ENCODE measurements at regions not wholly inside any gene's neighbourhood (a gene's known extent, or its start where the extent isn't known, plus 50 kb on each side); places are given as distances from the start of the nearest gene placed in this dataset.

- Histone ChIP-seq H3K4me3 (ENCODE audit: low read length in 2 of 2) (no peak overlapping the region), H3K36me3 (ENCODE audit: control insufficient read depth in 2 of 2, insufficient read depth in 2 of 2, low read length in 1 of 2) (no peaks in the 10 kb centered on the region), H3K27ac (ENCODE audit: low read depth in 1 of 2, low read length in 1 of 2) (no peak overlapping the region), H3K27me3 (ENCODE audit: control insufficient read depth in 2 of 2, insufficient read depth in 1 of 2, low read length in 1 of 2) (no peaks in the 10 kb centered on the region), H3K4me1 (ENCODE audit: control insufficient read depth in 2 of 2, insufficient read depth in 2 of 2, low read length in 2 of 2) (no peaks in the 10 kb centered on the region), H3K9me3 (ENCODE audit: control insufficient read depth in 2 of 2, insufficient read depth in 1 of 2, low read length in 1 of 2) (no peaks in the 10 kb centered on the region)
- DNase-seq (ENCODE audit: low read depth in 6 of 9, low spot score in 9 of 9): no peak
These were observed 1195.9 kb downstream of the MRPL39 start for GRCh38 chr21:24411429-24411828.

GRCh38 chr21:24403221-24403620, 1204.1 kb downstream of the MRPL39 start:
- no peaks in the 10 kb centered on the region for H3K4me1 ChIP-seq (ENCODE audit: control insufficient read depth in 2 of 2, insufficient read depth in 2 of 2, low read length in 2 of 2)
- H3K27ac ChIP-seq (ENCODE audit: low read depth in 1 of 2, low read length in 1 of 2): no peak overlapping the region
- no peaks in the 10 kb centered on the region for H3K9me3 ChIP-seq (ENCODE audit: control insufficient read depth in 2 of 2, insufficient read depth in 1 of 2, low read length in 1 of 2)
- no peaks in the 10 kb centered on the region for H3K36me3 ChIP-seq (ENCODE audit: control insufficient read depth in 2 of 2, insufficient read depth in 2 of 2, low read length in 1 of 2)
- 94% methylated on average over 3 of the region's 3 CpGs for WGBS
- no peaks in the 10 kb centered on the region for H3K27me3 ChIP-seq (ENCODE audit: control insufficient read depth in 2 of 2, insufficient read depth in 1 of 2, low read length in 1 of 2)
- H3K4me3 ChIP-seq (ENCODE audit: low read length in 2 of 2): no peak overlapping the region
- no peak for DNase-seq (ENCODE audit: low read depth in 6 of 9, low spot score in 9 of 9)

- WGBS: 56% methylated on average over 2 of the region's 2 CpGs
- no peaks in the 10 kb centered on the region for H3K36me3 ChIP-seq (ENCODE audit: control insufficient read depth in 2 of 2, insufficient read depth in 2 of 2, low read length in 1 of 2)
- no peak for DNase-seq (ENCODE audit: low read depth in 6 of 9, low spot score in 9 of 9)
- no peak overlapping the region for H3K27ac ChIP-seq (ENCODE audit: low read depth in 1 of 2, low read length in 1 of 2)
- no peaks in the 10 kb centered on the region for H3K9me3 ChIP-seq (ENCODE audit: control insufficient read depth in 2 of 2, insufficient read depth in 1 of 2, low read length in 1 of 2)
- H3K27me3 ChIP-seq (ENCODE audit: control insufficient read depth in 2 of 2, insufficient read depth in 1 of 2, low read length in 1 of 2): no peaks in the 10 kb centered on the region
- no peak overlapping the region for H3K4me3 ChIP-seq (ENCODE audit: low read length in 2 of 2)
- H3K4me1 ChIP-seq (ENCODE audit: control insufficient read depth in 2 of 2, insufficient read depth in 2 of 2, low read length in 2 of 2): no peaks in the 10 kb centered on the region
These were observed 1211.9 kb downstream of the MRPL39 start for GRCh38 chr21:24395320-24395923.

GRCh38 chr21:24375201-24375600, 1232.1 kb downstream of the MRPL39 start:
- H3K9me3 ChIP-seq (ENCODE audit: control insufficient read depth in 2 of 2, insufficient read depth in 1 of 2, low read length in 1 of 2): no peaks in the 10 kb centered on the region
- no peaks in the 10 kb centered on the region for H3K36me3 ChIP-seq (ENCODE audit: control insufficient read depth in 2 of 2, insufficient read depth in 2 of 2, low read length in 1 of 2)
- H3K27me3 ChIP-seq (ENCODE audit: control insufficient read depth in 2 of 2, insufficient read depth in 1 of 2, low read length in 1 of 2): no peaks in the 10 kb centered on the region
- no peak overlapping the region for H3K27ac ChIP-seq (ENCODE audit: low read depth in 1 of 2, low read length in 1 of 2)
- 79% methylated on average over 3 of the region's 3 CpGs for WGBS
- H3K4me3 ChIP-seq (ENCODE audit: low read length in 2 of 2): no peak overlapping the region
- H3K4me1 ChIP-seq (ENCODE audit: control insufficient read depth in 2 of 2, insufficient read depth in 2 of 2, low read length in 2 of 2): no peaks in the 10 kb centered on the region
- DNase-seq (ENCODE audit: low read depth in 6 of 9, low spot score in 9 of 9): no peak

- Histone ChIP-seq H3K27me3 (ENCODE audit: control insufficient read depth in 2 of 2, insufficient read depth in 1 of 2, low read length in 1 of 2) (no peaks in the 10 kb centered on the region), H3K4me1 (ENCODE audit: control insufficient read depth in 2 of 2, insufficient read depth in 2 of 2, low read length in 2 of 2) (no peaks in the 10 kb centered on the region), H3K4me3 (ENCODE audit: low read length in 2 of 2) (no peak overlapping the region), H3K9me3 (ENCODE audit: control insufficient read depth in 2 of 2, insufficient read depth in 1 of 2, low read length in 1 of 2) (no peaks in the 10 kb centered on the region), H3K36me3 (ENCODE audit: control insufficient read depth in 2 of 2, insufficient read depth in 2 of 2, low read length in 1 of 2) (no peaks in the 10 kb centered on the region), H3K27ac (ENCODE audit: low read depth in 1 of 2, low read length in 1 of 2) (no peak overlapping the region)
- no peak for DNase-seq (ENCODE audit: low read depth in 6 of 9, low spot score in 9 of 9)
- 97% methylated on average over 4 of the region's 4 CpGs for WGBS
These were observed 1234.8 kb downstream of the MRPL39 start for GRCh38 chr21:24372506-24372905.

GRCh38 chr21:24369746-24370145, 1237.5 kb downstream of the MRPL39 start:
- Histone ChIP-seq H3K4me3 (ENCODE audit: low read length in 2 of 2) (no peak overlapping the region), H3K9me3 (ENCODE audit: control insufficient read depth in 2 of 2, insufficient read depth in 1 of 2, low read length in 1 of 2) (no peaks in the 10 kb centered on the region), H3K27me3 (ENCODE audit: control insufficient read depth in 2 of 2, insufficient read depth in 1 of 2, low read length in 1 of 2) (no peaks in the 10 kb centered on the region), H3K27ac (ENCODE audit: low read depth in 1 of 2, low read length in 1 of 2) (no peak overlapping the region), H3K4me1 (ENCODE audit: control insufficient read depth in 2 of 2, insufficient read depth in 2 of 2, low read length in 2 of 2) (no peaks in the 10 kb centered on the region), H3K36me3 (ENCODE audit: control insufficient read depth in 2 of 2, insufficient read depth in 2 of 2, low read length in 1 of 2) (no peaks in the 10 kb centered on the region)
- 89% methylated on average over 1 of the region's 1 CpG for WGBS
- no peak for DNase-seq (ENCODE audit: low read depth in 6 of 9, low spot score in 9 of 9)

GRCh38 chr21:24369278-24369677, 1238.0 kb downstream of the MRPL39 start:
- H3K4me3 ChIP-seq (ENCODE audit: low read length in 2 of 2): no peak overlapping the region
- no peak overlapping the region for H3K27ac ChIP-seq (ENCODE audit: low read depth in 1 of 2, low read length in 1 of 2)
- no peaks in the 10 kb centered on the region for H3K4me1 ChIP-seq (ENCODE audit: control insufficient read depth in 2 of 2, insufficient read depth in 2 of 2, low read length in 2 of 2)
- WGBS: 97% methylated on average over 2 of the region's 2 CpGs
- no peaks in the 10 kb centered on the region for H3K27me3 ChIP-seq (ENCODE audit: control insufficient read depth in 2 of 2, insufficient read depth in 1 of 2, low read length in 1 of 2)
- no peaks in the 10 kb centered on the region for H3K9me3 ChIP-seq (ENCODE audit: control insufficient read depth in 2 of 2, insufficient read depth in 1 of 2, low read length in 1 of 2)
- no peaks in the 10 kb centered on the region for H3K36me3 ChIP-seq (ENCODE audit: control insufficient read depth in 2 of 2, insufficient read depth in 2 of 2, low read length in 1 of 2)
- DNase-seq (ENCODE audit: low read depth in 6 of 9, low spot score in 9 of 9): no peak

GRCh38 chr21:24367936-24368335, 1239.3 kb downstream of the MRPL39 start:
- no peaks in the 10 kb centered on the region for H3K36me3 ChIP-seq (ENCODE audit: control insufficient read depth in 2 of 2, insufficient read depth in 2 of 2, low read length in 1 of 2)
- H3K27ac ChIP-seq (ENCODE audit: low read depth in 1 of 2, low read length in 1 of 2): no peak overlapping the region
- no peaks in the 10 kb centered on the region for H3K27me3 ChIP-seq (ENCODE audit: control insufficient read depth in 2 of 2, insufficient read depth in 1 of 2, low read length in 1 of 2)
- H3K4me1 ChIP-seq (ENCODE audit: control insufficient read depth in 2 of 2, insufficient read depth in 2 of 2, low read length in 2 of 2): no peaks in the 10 kb centered on the region
- H3K4me3 ChIP-seq (ENCODE audit: low read length in 2 of 2): no peak overlapping the region
- DNase-seq (ENCODE audit: low read depth in 6 of 9, low spot score in 9 of 9): no peak
- H3K9me3 ChIP-seq (ENCODE audit: control insufficient read depth in 2 of 2, insufficient read depth in 1 of 2, low read length in 1 of 2): no peaks in the 10 kb centered on the region

GRCh38 chr21:24353492-24353891, 1253.8 kb downstream of the MRPL39 start:
- WGBS: 94% methylated on average over 7 of the region's 7 CpGs
- Histone ChIP-seq H3K27me3 (ENCODE audit: control insufficient read depth in 2 of 2, insufficient read depth in 1 of 2, low read length in 1 of 2) (no peaks in the 10 kb centered on the region), H3K27ac (ENCODE audit: low read depth in 1 of 2, low read length in 1 of 2) (no peak overlapping the region), H3K4me3 (ENCODE audit: low read length in 2 of 2) (no peak overlapping the region), H3K9me3 (ENCODE audit: control insufficient read depth in 2 of 2, insufficient read depth in 1 of 2, low read length in 1 of 2) (no peaks in the 10 kb centered on the region), H3K4me1 (ENCODE audit: control insufficient read depth in 2 of 2, insufficient read depth in 2 of 2, low read length in 2 of 2) (no peaks in the 10 kb centered on the region), H3K36me3 (ENCODE audit: control insufficient read depth in 2 of 2, insufficient read depth in 2 of 2, low read length in 1 of 2) (no peaks in the 10 kb centered on the region)
- DNase-seq (ENCODE audit: low read depth in 6 of 9, low spot score in 9 of 9): no peak

- no peak overlapping the region for H3K27ac ChIP-seq (ENCODE audit: low read depth in 1 of 2, low read length in 1 of 2)
- H3K27me3 ChIP-seq (ENCODE audit: control insufficient read depth in 2 of 2, insufficient read depth in 1 of 2, low read length in 1 of 2): no peaks in the 10 kb centered on the region
- no peaks in the 10 kb centered on the region for H3K9me3 ChIP-seq (ENCODE audit: control insufficient read depth in 2 of 2, insufficient read depth in 1 of 2, low read length in 1 of 2)
- 41% methylated on average over 2 of the region's 2 CpGs for WGBS
- no peaks in the 10 kb centered on the region for H3K4me1 ChIP-seq (ENCODE audit: control insufficient read depth in 2 of 2, insufficient read depth in 2 of 2, low read length in 2 of 2)
- no peak for DNase-seq (ENCODE audit: low read depth in 6 of 9, low spot score in 9 of 9)
- no peak overlapping the region for H3K4me3 ChIP-seq (ENCODE audit: low read length in 2 of 2)
- H3K36me3 ChIP-seq (ENCODE audit: control insufficient read depth in 2 of 2, insufficient read depth in 2 of 2, low read length in 1 of 2): no peaks in the 10 kb centered on the region
These were observed 1267.9 kb downstream of the MRPL39 start for GRCh38 chr21:24339406-24339805.
